HepG2 (cell line): ENCODE measurements at regions not wholly inside any gene's neighbourhood (a gene's known extent, or its start where the extent isn't known, plus 50 kb on each side); places are given as distances from the start of the nearest gene placed in this dataset.

Experiments
- ATAC-seq: fragments of 200-7000 bp; cut with Tn5 transposase; 3 replicates; pipeline ENCODE4 v1.9.1; 2020; ENCODE audit warnings: mild to moderate bottlenecking, moderate library complexity
- BruUV-seq: library from RNA; stranded (reverse); fragments of 400-500 nt; replicated peaks from 2 replicates; lab custom pipeline; 2021; lab: Mats Ljungman, UMichigan
- CTCF ChIA-PET: fragments of 300-600 bp; formaldehyde crosslinking; extraction: SDS; loops from one replicate; lab custom pipeline; 2021; ENCODE audit warnings: low total read pairs, inconsistent platforms, low intra/inter-chr PET ratio; lab: Yijun Ruan, JAX
- POLR2A ChIA-PET: fragments of 350-600 bp; sonication (Branson Sonifier 250); formaldehyde crosslinking; loops from one replicate; lab custom pipeline; 2020; ENCODE audit warnings: antibody characterized with exemption, inconsistent platforms; lab: Yijun Ruan, JAX
- DNase-seq: peaks from one replicate; pipeline ENCODE4 v3.0.0-alpha.2; 2015; ENCODE audit warnings: low spot score
- FAIRE-seq: peaks from 3 replicates; lab custom pipeline; 2011; peaks lifted over from hg19 to GRCh38; lab: Jason Lieb, UNC
- H2AFZ ChIP-seq: one replicate; pipeline ENCODE4 v1.6.1; 2011; ENCODE audit warnings: low read length, inconsistent platforms
- H3K27ac ChIP-seq: fragments of 300-600 bp; 3 replicates; pipeline ENCODE4 v1.8.0; 2011; ENCODE audit warnings: mixed run types, mild to moderate bottlenecking, mixed read lengths, low read length, inconsistent platforms; ENCODE audit not compliant: insufficient read depth; ENCODE audit errors: extremely low read length
- H3K27me3 ChIP-seq, 2 experiments: fragments of 200-600 bp in 1 of 2; 2 replicates in 1 of 2; 3 replicates in 1 of 2; pipeline versions ENCODE4 v1.6.0 to v1.8.0; 2011; ENCODE audit warnings: low read length in 2 of 2, mild to moderate bottlenecking in 2 of 2, moderate library complexity in 2 of 2, inconsistent platforms in 1 of 2; ENCODE audit not compliant: insufficient read depth in 2 of 2, control insufficient read depth in 1 of 2
- H3K36me3 ChIP-seq, 2 experiments: fragments of 200-600 bp in 1 of 2; replicated peaks in 1 of 2; 2 replicates in 1 of 2; 3 replicates in 1 of 2; pipeline versions ENCODE4 v1.5.1 to v1.8.0; 2011; ENCODE audit warnings: low read length in 2 of 2, inconsistent platforms in 1 of 2; ENCODE audit not compliant: insufficient read depth in 2 of 2, control insufficient read depth in 1 of 2
- H3K4me1 ChIP-seq: 2 replicates; pipeline ENCODE4 v1.5.1; 2012; ENCODE audit warnings: low read length, inconsistent platforms; ENCODE audit not compliant: insufficient read depth
- H3K4me2 ChIP-seq: 2 replicates; pipeline ENCODE4 v1.6.0; 2011; ENCODE audit warnings: low read depth, low read length, inconsistent platforms
- H3K4me3 ChIP-seq, 3 experiments: fragments of 200-600 bp in 1 of 3; sonication (generic), shearing (Covaris generic) in 1 of 3; replicated peaks in 1 of 3; 2 replicates each; pipeline ENCODE4 v1.5.1; 2011 to 2016; ENCODE audit warnings: low read length in 3 of 3, inconsistent platforms in 2 of 3, low read depth in 2 of 3, mild to moderate bottlenecking in 2 of 3, control low read depth in 1 of 3, mixed read lengths in 1 of 3; ENCODE audit not compliant: insufficient read depth in 1 of 3
- H3K79me2 ChIP-seq: one replicate; pipeline ENCODE4 v1.6.1; 2011; ENCODE audit warnings: low read length, inconsistent platforms; ENCODE audit not compliant: insufficient read depth
- H3K9ac ChIP-seq: 2 replicates; pipeline ENCODE4 v1.6.0; 2011; ENCODE audit warnings: mild to moderate bottlenecking, low read depth, low read length, inconsistent platforms; ENCODE audit not compliant: insufficient read depth
- H3K9me3 ChIP-seq: 2 replicates; pipeline ENCODE4 v1.5.1; 2012; ENCODE audit warnings: mild to moderate bottlenecking, low read length
- H4K20me1 ChIP-seq: 2 replicates; pipeline ENCODE4 v1.6.0; 2011; ENCODE audit warnings: inconsistent platforms, mild to moderate bottlenecking, low read length, moderate library complexity; ENCODE audit not compliant: insufficient read depth
- EEA1 ChIP-seq: sonication (generic); formaldehyde crosslinking; IDR thresholded peaks from 2 replicates; pipeline ENCODE4 v1.5.1; 2020; ENCODE audit warnings: mild to moderate bottlenecking, missing genetic modification reagents, borderline replicate concordance
- FOXK2 ChIP-seq: fragments of 450-650 bp; IDR thresholded peaks from 2 replicates; pipeline ENCODE4 v1.6.1; 2016
- GLI4 ChIP-seq: sonication (generic); formaldehyde crosslinking; IDR thresholded peaks from 2 replicates; pipeline ENCODE4 v1.5.1; 2020; ENCODE audit warnings: missing genetic modification reagents, mild to moderate bottlenecking, moderate library complexity, borderline replicate concordance
- JARID2 ChIP-seq: sonication (generic); formaldehyde crosslinking; IDR thresholded peaks from 2 replicates; pipeline ENCODE4 v1.8.1; 2023; ENCODE audit warnings: missing genetic modification reagents, inconsistent platforms; ENCODE audit not compliant: insufficient replicate concordance
- NFE2L2 ChIP-seq: fragments of 150-350 bp; IDR thresholded peaks from 2 replicates; pipeline ENCODE4 v1.6.1; 2014; ENCODE audit warnings: low read length
- PHF8 ChIP-seq: sonication (generic); formaldehyde crosslinking; IDR thresholded peaks from 2 replicates; pipeline ENCODE4 v1.5.0; 2020; ENCODE audit warnings: missing genetic modification reagents
- RARG ChIP-seq: sonication (generic); formaldehyde crosslinking; IDR thresholded peaks from 2 replicates; pipeline ENCODE4 v1.4.0; 2020; ENCODE audit warnings: low read depth, mild to moderate bottlenecking, missing genetic modification reagents
- SP140L ChIP-seq: sonication (generic); formaldehyde crosslinking; IDR thresholded peaks from 2 replicates; pipeline ENCODE4 v1.4.0; 2020; ENCODE audit warnings: missing genetic modification reagents, borderline replicate concordance
- SP2 ChIP-seq: sonication (generic); formaldehyde crosslinking; IDR thresholded peaks from 2 replicates; pipeline ENCODE4 v1.5.1; 2020; ENCODE audit warnings: mild to moderate bottlenecking, missing genetic modification reagents
- TEAD3 ChIP-seq: optimal IDR thresholded peaks from 2 replicates; pipeline ENCODE3; 2016; ENCODE audit warnings: borderline replicate concordance
- TSC22D2 ChIP-seq: sonication (generic); formaldehyde crosslinking; IDR thresholded peaks from 2 replicates; pipeline ENCODE4 v1.5.1; 2020; ENCODE audit warnings: missing genetic modification reagents, mild to moderate bottlenecking, borderline replicate concordance
- ZBTB42 ChIP-seq: sonication (generic); formaldehyde crosslinking; IDR thresholded peaks from 2 replicates; pipeline ENCODE4 v1.5.0; 2020; ENCODE audit warnings: mild to moderate bottlenecking, missing genetic modification reagents
- ZMYM4 ChIP-seq: sonication (generic); formaldehyde crosslinking; IDR thresholded peaks from 2 replicates; pipeline ENCODE4 v1.8.1; 2023; ENCODE audit warnings: mild to moderate bottlenecking, missing genetic modification reagents
- ZNF431 ChIP-seq: sonication (generic); formaldehyde crosslinking; IDR thresholded peaks from 2 replicates; pipeline ENCODE4 v1.9.0; 2022; ENCODE audit warnings: missing genetic modification reagents, low read depth, mild to moderate bottlenecking, borderline replicate concordance
- ZNF569 ChIP-seq: sonication (generic); formaldehyde crosslinking; IDR thresholded peaks from 2 replicates; pipeline ENCODE4 v1.5.0; 2020; ENCODE audit warnings: mild to moderate bottlenecking, missing genetic modification reagents, moderate library complexity, borderline replicate concordance
- ZNF605 ChIP-seq: sonication (generic); formaldehyde crosslinking; IDR thresholded peaks from 2 replicates; pipeline ENCODE4 v1.8.0; 2022; ENCODE audit warnings: mild to moderate bottlenecking, missing genetic modification reagents
- ZNF619 ChIP-seq: sonication (generic); formaldehyde crosslinking; IDR thresholded peaks from 2 replicates; pipeline ENCODE4 v1.4.0; 2020; ENCODE audit warnings: mild to moderate bottlenecking, missing genetic modification reagents
- ZNF891 ChIP-seq: sonication (generic); formaldehyde crosslinking; IDR thresholded peaks from 2 replicates; pipeline ENCODE4 v1.5.0; 2020; ENCODE audit warnings: mild to moderate bottlenecking, missing genetic modification reagents
- WGBS: methylation state at CpG from one replicate; pipeline ENCODE4 v1.1.6; 2017; ENCODE audit warnings: low lambda C conversion rate; 5-methylcytosine and 5-hydroxymethylcytosine counted together
- in situ Hi-C: cut with HindIII; loops from 2 replicates; pipeline ENCODE4 v1.10.0; 2017; ENCODE audit warnings: low pct_unique_long_range_greater_than_20kb; ENCODE audit not compliant: extremely low pct_ligation_motif_present
- intact Hi-C: fragments of 100-400 bp; cut with micrococcal nuclease; formaldehyde crosslinking; loops from one replicate; pipeline ENCODE4 v1.10.0; 2022; ENCODE audit not compliant: unreplicated experiment
- TF ChIP-seq, protein P1 (sequence below): sonication (generic); formaldehyde crosslinking; IDR thresholded peaks from 2 replicates; pipeline ENCODE4 v1.8.0; 2022; ENCODE audit warnings: mild to moderate bottlenecking, missing genetic modification reagents
- TF ChIP-seq, protein P2 (sequence below): sonication (generic); formaldehyde crosslinking; IDR thresholded peaks from 2 replicates; pipeline ENCODE4 v1.9.0; 2021; ENCODE audit warnings: missing genetic modification reagents, borderline replicate concordance

DNA sequence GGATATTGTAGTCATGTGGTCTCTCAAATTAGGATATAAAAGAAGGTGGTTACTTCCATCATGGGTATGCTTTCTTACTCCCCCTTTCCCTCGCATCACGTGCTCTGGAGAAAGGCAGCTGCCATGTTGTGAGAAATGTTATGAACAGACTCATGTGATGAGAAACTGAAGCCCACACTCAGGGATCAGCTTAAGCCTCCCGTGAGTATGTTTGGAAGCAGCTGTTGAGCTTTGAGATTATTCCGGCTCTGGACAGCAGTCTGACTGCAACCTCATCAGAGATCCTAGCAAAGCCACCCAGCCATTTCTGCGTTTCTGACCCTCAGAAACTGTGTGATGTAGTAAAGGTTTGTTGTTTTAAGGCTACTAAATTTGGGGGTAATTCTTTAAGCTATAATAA is 700.1 kb downstream of the ADCYAP1 start:
- in situ Hi-C loops = no loop called here
- CTCF ChIA-PET = no interaction called here

DNA sequence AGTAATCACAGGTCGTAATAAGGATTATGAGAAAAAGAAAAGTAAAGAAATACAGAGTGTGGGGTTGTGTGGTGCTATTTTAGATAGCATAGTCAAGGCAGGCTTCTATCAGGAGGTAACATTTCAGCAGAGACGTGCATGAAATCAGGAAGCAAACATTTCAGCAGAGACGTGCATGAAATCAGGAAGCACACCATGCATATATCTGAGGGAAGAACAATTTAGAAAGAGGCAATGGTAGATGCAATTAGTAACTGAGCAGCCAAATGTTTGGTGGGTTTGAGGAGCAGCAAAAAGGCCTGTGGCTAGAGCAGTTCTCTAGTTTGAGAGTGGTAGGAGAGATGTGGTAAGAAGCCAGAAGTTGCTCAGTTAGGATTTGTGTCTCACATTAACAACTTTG is 713.7 kb downstream of the ADCYAP1 start:
- WGBS = 4% methylated on average over 3 of the region's 3 CpGs
- Histone ChIP-seq H2AFZ (no peak overlapping the region), H3K4me2 (no peak overlapping the region), H3K4me3 (no peak overlapping the region), H4K20me1 (no peaks in the 10 kb centered on the region), H3K9me3 (no peaks in the 10 kb centered on the region), H3K27me3 (no peaks in the 10 kb centered on the region), H3K27ac (no peak overlapping the region), H3K36me3 (no peaks in the 10 kb centered on the region), H3K4me1 (no peaks in the 10 kb centered on the region), H3K79me2 (no peaks in the 10 kb centered on the region), H3K9ac (no peak overlapping the region)
- in situ Hi-C loops (no loop called here), intact Hi-C loops (no loop called here)
- ChIA-PET CTCF (no interaction called here), POLR2A (no interaction called here)
- no peak for FAIRE-seq
- no TSS peak for BruUV-seq
- ATAC-seq = no peak
- no peak for DNase-seq
- TF ChIP-seq TSC22D2 (CRISPR knock-in tag) (no peak), ZNF605 (CRISPR knock-in tag) (no peak), EEA1 (CRISPR knock-in tag) (no peak), NFE2L2 (no peak), TEAD3 (CRISPR knock-in tag) (no peak), GLI4 (no peak), ZNF619 (CRISPR knock-in tag) (no peak), PHF8 (CRISPR knock-in tag) (no peak), ZNF891 (no peak), ZBTB42 (CRISPR knock-in tag) (no peak), ZNF431 (CRISPR knock-in tag) (no peak), FOXK2 (no peak), ZNF569 (CRISPR knock-in tag) (no peak), ZMYM4 (CRISPR knock-in tag) (no peak)
- TF ChIP-seq, protein P1, sequence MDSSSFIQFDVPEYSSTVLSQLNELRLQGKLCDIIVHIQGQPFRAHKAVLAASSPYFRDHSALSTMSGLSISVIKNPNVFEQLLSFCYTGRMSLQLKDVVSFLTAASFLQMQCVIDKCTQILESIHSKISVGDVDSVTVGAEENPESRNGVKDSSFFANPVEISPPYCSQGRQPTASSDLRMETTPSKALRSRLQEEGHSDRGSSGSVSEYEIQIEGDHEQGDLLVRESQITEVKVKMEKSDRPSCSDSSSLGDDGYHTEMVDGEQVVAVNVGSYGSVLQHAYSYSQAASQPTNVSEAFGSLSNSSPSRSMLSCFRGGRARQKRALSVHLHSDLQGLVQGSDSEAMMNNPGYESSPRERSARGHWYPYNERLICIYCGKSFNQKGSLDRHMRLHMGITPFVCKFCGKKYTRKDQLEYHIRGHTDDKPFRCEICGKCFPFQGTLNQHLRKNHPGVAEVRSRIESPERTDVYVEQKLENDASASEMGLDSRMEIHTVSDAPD (CRISPR knock-in tag) = no peak
- TF ChIP-seq, protein P2, sequence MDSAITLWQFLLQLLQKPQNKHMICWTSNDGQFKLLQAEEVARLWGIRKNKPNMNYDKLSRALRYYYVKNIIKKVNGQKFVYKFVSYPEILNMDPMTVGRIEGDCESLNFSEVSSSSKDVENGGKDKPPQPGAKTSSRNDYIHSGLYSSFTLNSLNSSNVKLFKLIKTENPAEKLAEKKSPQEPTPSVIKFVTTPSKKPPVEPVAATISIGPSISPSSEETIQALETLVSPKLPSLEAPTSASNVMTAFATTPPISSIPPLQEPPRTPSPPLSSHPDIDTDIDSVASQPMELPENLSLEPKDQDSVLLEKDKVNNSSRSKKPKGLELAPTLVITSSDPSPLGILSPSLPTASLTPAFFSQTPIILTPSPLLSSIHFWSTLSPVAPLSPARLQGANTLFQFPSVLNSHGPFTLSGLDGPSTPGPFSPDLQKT (CRISPR knock-in tag) = no peak

More for the DNA sequence above, 700.1 kb downstream of the ADCYAP1 start:
- Histone ChIP-seq H3K79me2 (no peaks in the 10 kb centered on the region), H3K27ac (no peak overlapping the region), H3K4me1 (no peaks in the 10 kb centered on the region), H3K9me3 (no peaks in the 10 kb centered on the region), H3K27me3 (no peaks in the 10 kb centered on the region), H3K36me3 (no peaks in the 10 kb centered on the region), H3K4me3 (no peak overlapping the region), H3K9ac (no peak overlapping the region), H2AFZ (no peak overlapping the region), H4K20me1 (no peaks in the 10 kb centered on the region), H3K4me2 (no peak overlapping the region)
- ATAC-seq (no peak), FAIRE-seq (no peak), DNase-seq (no peak)
- 31% methylated on average over 5 of the region's 5 CpGs for WGBS
- POLR2A ChIA-PET = no interaction called here
- no TSS peak for BruUV-seq
- intact Hi-C loops = no loop called here
- no peak for TF ChIP-seq JARID2 (CRISPR knock-in tag)
- no peak for TF ChIP-seq SP2 (CRISPR knock-in tag)
- TF ChIP-seq RARG (CRISPR knock-in tag) = no peak
- no peak for TF ChIP-seq SP140L (CRISPR knock-in tag)
